Endothelial cell of umbilical vein (primary cell): ENCODE measurements at regions not wholly inside any gene's neighbourhood (a gene's known extent, or its start where the extent isn't known, plus 50 kb on each side); places are given as distances from the start of the nearest gene placed in this dataset.

Source experiments
- BruUV-seq: library from RNA; stranded (reverse); fragments of 400-500 nt; replicated peaks from 2 replicates; lab custom pipeline; 2021; lab: Mats Ljungman, UMichigan
- CTCF ChIA-PET: fragments of 300-600, 350-600 bp; sonication (Branson Sonifier 250); formaldehyde crosslinking; loops from one replicate; lab custom pipeline; 2021; ENCODE audit warnings: antibody characterized with exemption, inconsistent platforms; lab: Charles Lee
- POLR2A ChIA-PET: fragments of 300-600, 350-600 bp; sonication (Branson Sonifier 250); formaldehyde crosslinking; loops from one replicate; lab custom pipeline; 2021; ENCODE audit warnings: antibody characterized with exemption, inconsistent platforms; lab: Charles Lee
- DNase-seq: peaks from one replicate; pipeline ENCODE4 v3.0.0-alpha.2; 2011; ENCODE audit warnings: low read depth, low spot score
- FAIRE-seq: peaks from 2 replicates; lab custom pipeline; 2011; peaks lifted over from hg19 to GRCh38; lab: Jason Lieb, UNC
- H2AFZ ChIP-seq: 2 replicates; pipeline ENCODE4 v1.6.0; 2012; ENCODE audit warnings: low read depth, low read length, control low read depth, inconsistent platforms
- H3K27ac ChIP-seq: 2 replicates; pipeline ENCODE4 v1.5.1; 2011; ENCODE audit warnings: low read depth, mild to moderate bottlenecking, control low read depth, low read length, moderate library complexity; ENCODE audit not compliant: insufficient read depth
- H3K27me3 ChIP-seq, 2 experiments: 2 replicates each; pipeline versions ENCODE4 v1.6.0 to v1.6.1; 2011; ENCODE audit warnings: low read length in 2 of 2, mixed read lengths in 1 of 2; ENCODE audit not compliant: control insufficient read depth in 2 of 2, insufficient read depth in 2 of 2
- H3K36me3 ChIP-seq, 2 experiments: 2 replicates in 1 of 2; 3 replicates in 1 of 2; pipeline ENCODE4 v1.5.1; 2011; ENCODE audit warnings: low read length in 2 of 2, mild to moderate bottlenecking in 1 of 2, moderate library complexity in 1 of 2; ENCODE audit not compliant: control insufficient read depth in 2 of 2, insufficient read depth in 2 of 2; ENCODE audit errors: extremely low read depth in 1 of 2
- H3K4me1 ChIP-seq: 3 replicates; pipeline ENCODE4 v1.5.1; 2011; ENCODE audit warnings: mild to moderate bottlenecking, low read length; ENCODE audit not compliant: control insufficient read depth, insufficient read depth; ENCODE audit errors: extremely low read depth
- H3K4me2 ChIP-seq: 2 replicates; pipeline ENCODE4 v1.6.1; 2011; ENCODE audit warnings: low read length, control low read depth, mixed read lengths; ENCODE audit not compliant: insufficient read depth
- H3K4me3 ChIP-seq, 3 experiments: fragments of 200-600 bp in 1 of 3; sonication (generic), shearing (Covaris generic) in 1 of 3; replicated peaks in 1 of 3; 2 replicates each; pipeline ENCODE4 v1.5.1; 2011 to 2016; ENCODE audit warnings: control low read depth in 3 of 3, low read length in 3 of 3, mild to moderate bottlenecking in 2 of 3, inconsistent platforms in 1 of 3, low read depth in 1 of 3, moderate library complexity in 1 of 3; ENCODE audit not compliant: insufficient read depth in 1 of 3
- H3K79me2 ChIP-seq: 2 replicates; pipeline ENCODE4 v1.6.0; 2012; ENCODE audit warnings: low read length, inconsistent platforms; ENCODE audit not compliant: control insufficient read depth, insufficient read depth
- H3K9ac ChIP-seq: replicated peaks from 2 replicates; pipeline ENCODE3; 2011; ENCODE audit warnings: low read length, control low read depth; ENCODE audit not compliant: insufficient read depth; ENCODE audit errors: extremely low read depth
- H3K9me1 ChIP-seq: replicated peaks from 3 replicates; pipeline ENCODE4 v1.6.0; 2011; ENCODE audit warnings: mild to moderate bottlenecking, low read length; ENCODE audit not compliant: control insufficient read depth, insufficient read depth; ENCODE audit errors: extremely low read depth
- H3K9me3 ChIP-seq: replicated peaks from 2 replicates; pipeline ENCODE4 v1.5.1; 2012; ENCODE audit warnings: low read length, inconsistent platforms; ENCODE audit not compliant: control insufficient read depth, insufficient read depth
- H4K20me1 ChIP-seq: replicated peaks from 2 replicates; pipeline ENCODE3; 2011; ENCODE audit warnings: mild to moderate bottlenecking, low read length; ENCODE audit not compliant: control insufficient read depth, insufficient read depth; ENCODE audit errors: extremely low read depth
- EZH2 ChIP-seq: IDR thresholded peaks from 2 replicates; pipeline ENCODE4 v1.6.1; 2012; ENCODE audit warnings: borderline replicate concordance, low read depth, mild to moderate bottlenecking, moderate library complexity, low read length, inconsistent platforms; ENCODE audit not compliant: severe bottlenecking
- FOS ChIP-seq: IDR thresholded peaks from 2 replicates; pipeline ENCODE4 v1.6.1; 2011; ENCODE audit warnings: mild to moderate bottlenecking, low read length, moderate library complexity, borderline replicate concordance; ENCODE audit not compliant: insufficient read depth
- GATA2 ChIP-seq: IDR thresholded peaks from 2 replicates; pipeline ENCODE4 v1.7.0; 2011; ENCODE audit warnings: low read depth, mild to moderate bottlenecking, moderate library complexity, mixed read lengths, low read length; ENCODE audit not compliant: insufficient read length, insufficient read depth
- JUN ChIP-seq: IDR thresholded peaks from 2 replicates; pipeline ENCODE4 v1.6.1; 2011; ENCODE audit warnings: borderline replicate concordance, low read depth; ENCODE audit not compliant: insufficient read length, insufficient read depth
- MYC ChIP-seq: IDR thresholded peaks from one replicate; pipeline ENCODE4 v1.6.1; 2011; ENCODE audit warnings: mild to moderate bottlenecking, low read depth, low read length
- POLR2A ChIP-seq: IDR thresholded peaks from 2 replicates; pipeline ENCODE4 v1.6.1; 2012; ENCODE audit warnings: low read depth, mild to moderate bottlenecking, control low read depth, low read length
- POLR2AphosphoS5 ChIP-seq: IDR thresholded peaks from 2 replicates; pipeline ENCODE4 v1.6.1; 2012; ENCODE audit warnings: low read depth, mild to moderate bottlenecking, control low read depth, low read length, moderate library complexity; ENCODE audit not compliant: insufficient read depth
- dilution Hi-C: fragments of 300-500 bp; cut with MboI; formaldehyde crosslinking; loops from one replicate; pipeline ENCODE4 v1.15.0; 2019; ENCODE audit warnings: low sequenced_read_pairs; ENCODE audit not compliant: extremely low pct_ligation_motif_present
- intact Hi-C: fragments of 100-400 bp; cut with micrococcal nuclease; formaldehyde crosslinking; loops from one replicate; pipeline ENCODE4 v1.10.0; 2022
- TF ChIP-seq, protein P1 (sequence below), 2 donors: IDR thresholded peaks; 1 replicate in 1 of 2; 2 replicates in 1 of 2; pipeline ENCODE4 v1.5.1; 2011; ENCODE audit warnings: low read length in 2 of 2, mild to moderate bottlenecking in 2 of 2, moderate library complexity in 2 of 2, control low read depth in 1 of 2, inconsistent platforms in 1 of 2, low read depth in 1 of 2; ENCODE audit not compliant: insufficient read depth in 1 of 2; ENCODE audit errors: extremely low read depth in 1 of 2
- TF ChIP-seq, protein P2 (sequence below): IDR thresholded peaks from 2 replicates; pipeline ENCODE4 v1.6.1; 2011; ENCODE audit not compliant: insufficient read depth, insufficient read length

DNA sequence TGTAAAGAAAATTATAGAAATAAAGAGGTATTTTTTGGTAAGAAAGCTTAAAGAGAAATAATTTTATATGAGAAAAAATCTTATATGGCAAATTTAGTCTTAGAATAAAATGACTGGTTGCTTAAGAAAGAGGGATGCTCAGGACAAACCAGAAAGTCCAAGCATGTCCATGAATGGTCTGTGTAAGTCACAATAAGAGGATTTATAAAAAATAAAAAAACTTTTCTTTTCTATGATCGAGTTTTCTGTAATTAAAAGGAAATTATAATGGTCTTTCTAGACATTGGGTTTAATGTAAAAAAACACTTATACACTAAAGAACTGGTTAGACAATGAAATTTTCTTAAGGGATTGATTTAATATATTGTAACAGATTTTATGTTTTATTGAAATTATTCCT lies 819.6 kb downstream of the TBC1D22A start:
- Histone ChIP-seq H2AFZ (no peak overlapping the region), H4K20me1 (no peaks in the 10 kb centered on the region), H3K4me2 (no peak overlapping the region), H3K9me3 (peaks cover 2% of the 10 kb centered on the region), H3K4me3 (no peak overlapping the region), H3K9me1 (no peaks in the 10 kb centered on the region), H3K27ac (no peak overlapping the region), H3K9ac (no peak overlapping the region), H3K79me2 (no peaks in the 10 kb centered on the region), H3K36me3 (no peaks in the 10 kb centered on the region), H3K4me1 (no peaks in the 10 kb centered on the region), H3K27me3 (no peaks in the 10 kb centered on the region)
- BruUV-seq: no TSS peak
- dilution Hi-C loops: no loop called here
- CTCF ChIA-PET: no interaction called here
- TF ChIP-seq GATA2 (no peak), EZH2 (no peak), JUN (no peak), FOS (no peak), POLR2A (no peak), POLR2AphosphoS5 (no peak), MYC (no peak)
- TF ChIP-seq, protein P1, sequence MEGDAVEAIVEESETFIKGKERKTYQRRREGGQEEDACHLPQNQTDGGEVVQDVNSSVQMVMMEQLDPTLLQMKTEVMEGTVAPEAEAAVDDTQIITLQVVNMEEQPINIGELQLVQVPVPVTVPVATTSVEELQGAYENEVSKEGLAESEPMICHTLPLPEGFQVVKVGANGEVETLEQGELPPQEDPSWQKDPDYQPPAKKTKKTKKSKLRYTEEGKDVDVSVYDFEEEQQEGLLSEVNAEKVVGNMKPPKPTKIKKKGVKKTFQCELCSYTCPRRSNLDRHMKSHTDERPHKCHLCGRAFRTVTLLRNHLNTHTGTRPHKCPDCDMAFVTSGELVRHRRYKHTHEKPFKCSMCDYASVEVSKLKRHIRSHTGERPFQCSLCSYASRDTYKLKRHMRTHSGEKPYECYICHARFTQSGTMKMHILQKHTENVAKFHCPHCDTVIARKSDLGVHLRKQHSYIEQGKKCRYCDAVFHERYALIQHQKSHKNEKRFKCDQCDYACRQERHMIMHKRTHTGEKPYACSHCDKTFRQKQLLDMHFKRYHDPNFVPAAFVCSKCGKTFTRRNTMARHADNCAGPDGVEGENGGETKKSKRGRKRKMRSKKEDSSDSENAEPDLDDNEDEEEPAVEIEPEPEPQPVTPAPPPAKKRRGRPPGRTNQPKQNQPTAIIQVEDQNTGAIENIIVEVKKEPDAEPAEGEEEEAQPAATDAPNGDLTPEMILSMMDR (IDR thresholded peaks at IDR 0.05; ENCODE audit: extremely low read depth in 1 of 2, insufficient read depth in 1 of 2, low read depth in 1 of 2, low read length in 2 of 2): no peak
- TF ChIP-seq, protein P2, sequence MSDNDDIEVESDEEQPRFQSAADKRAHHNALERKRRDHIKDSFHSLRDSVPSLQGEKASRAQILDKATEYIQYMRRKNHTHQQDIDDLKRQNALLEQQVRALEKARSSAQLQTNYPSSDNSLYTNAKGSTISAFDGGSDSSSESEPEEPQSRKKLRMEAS: no peak
- intact Hi-C loops: no loop called here
- no peak for DNase-seq
- POLR2A ChIA-PET: no interaction called here
- FAIRE-seq: no peak
